Kidney epithelial cell (primary cell): ENCODE measurements at regions not wholly inside any gene's neighbourhood (a gene's known extent, or its start where the extent isn't known, plus 50 kb on each side); places are given as distances from the start of the nearest gene placed in this dataset.

Experiments used
- DNase-seq: peaks from one replicate; pipeline ENCODE4 v3.0.0-alpha.2; 2010; ENCODE audit warnings: low read depth
- H3K27me3 ChIP-seq: 2 replicates; pipeline ENCODE4 v1.6.0; 2011; ENCODE audit warnings: low read length; ENCODE audit not compliant: control insufficient read depth, insufficient read depth
- H3K36me3 ChIP-seq: 2 replicates; pipeline ENCODE4 v1.5.1; 2011; ENCODE audit warnings: low read length; ENCODE audit not compliant: control insufficient read depth, insufficient read depth
- H3K4me3 ChIP-seq: 2 replicates; pipeline ENCODE4 v1.5.1; 2011; ENCODE audit warnings: low read depth, mild to moderate bottlenecking, control low read depth, low read length
- TF ChIP-seq, protein P1 (sequence below): IDR thresholded peaks from 2 replicates; pipeline ENCODE4 v1.5.1; 2011; ENCODE audit warnings: mild to moderate bottlenecking, moderate library complexity, low read length, control low read depth, inconsistent platforms; ENCODE audit not compliant: insufficient read depth, poor library complexity, severe bottlenecking

DNA sequence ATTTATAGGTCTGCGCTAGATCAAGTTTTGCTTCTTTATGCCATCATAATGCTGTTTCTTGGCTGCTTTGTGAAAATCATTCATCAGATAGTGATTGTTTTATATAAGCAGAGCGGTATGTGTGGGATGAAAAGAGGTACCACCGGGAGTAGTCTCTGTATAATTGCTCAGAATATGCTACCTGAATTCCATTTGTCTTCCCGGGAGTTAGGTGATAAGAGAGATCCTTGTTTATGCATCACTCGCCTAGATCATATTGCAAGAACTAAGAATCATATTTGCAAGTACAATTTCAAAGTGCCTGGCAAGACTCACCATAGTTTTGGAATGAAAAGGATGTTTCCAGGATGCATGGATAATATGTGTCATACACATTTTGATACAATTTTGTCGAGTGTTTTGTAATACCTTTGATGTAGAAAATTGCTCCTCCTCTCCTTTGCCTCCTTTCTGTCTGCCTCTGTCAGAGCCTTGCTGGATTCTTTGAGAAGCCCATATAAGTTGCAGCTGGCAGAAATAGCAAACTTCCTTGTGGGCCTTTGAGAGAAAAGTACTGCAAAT is 1306.0 kb upstream of the SLC10A2 start:
- TF ChIP-seq, protein P1, sequence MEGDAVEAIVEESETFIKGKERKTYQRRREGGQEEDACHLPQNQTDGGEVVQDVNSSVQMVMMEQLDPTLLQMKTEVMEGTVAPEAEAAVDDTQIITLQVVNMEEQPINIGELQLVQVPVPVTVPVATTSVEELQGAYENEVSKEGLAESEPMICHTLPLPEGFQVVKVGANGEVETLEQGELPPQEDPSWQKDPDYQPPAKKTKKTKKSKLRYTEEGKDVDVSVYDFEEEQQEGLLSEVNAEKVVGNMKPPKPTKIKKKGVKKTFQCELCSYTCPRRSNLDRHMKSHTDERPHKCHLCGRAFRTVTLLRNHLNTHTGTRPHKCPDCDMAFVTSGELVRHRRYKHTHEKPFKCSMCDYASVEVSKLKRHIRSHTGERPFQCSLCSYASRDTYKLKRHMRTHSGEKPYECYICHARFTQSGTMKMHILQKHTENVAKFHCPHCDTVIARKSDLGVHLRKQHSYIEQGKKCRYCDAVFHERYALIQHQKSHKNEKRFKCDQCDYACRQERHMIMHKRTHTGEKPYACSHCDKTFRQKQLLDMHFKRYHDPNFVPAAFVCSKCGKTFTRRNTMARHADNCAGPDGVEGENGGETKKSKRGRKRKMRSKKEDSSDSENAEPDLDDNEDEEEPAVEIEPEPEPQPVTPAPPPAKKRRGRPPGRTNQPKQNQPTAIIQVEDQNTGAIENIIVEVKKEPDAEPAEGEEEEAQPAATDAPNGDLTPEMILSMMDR: no peak
- H3K36me3 ChIP-seq: no peaks in the 10 kb centered on the region
- no peak overlapping the region for H3K4me3 ChIP-seq
- no peak for DNase-seq
- H3K27me3 ChIP-seq: no peaks in the 10 kb centered on the region

DNA sequence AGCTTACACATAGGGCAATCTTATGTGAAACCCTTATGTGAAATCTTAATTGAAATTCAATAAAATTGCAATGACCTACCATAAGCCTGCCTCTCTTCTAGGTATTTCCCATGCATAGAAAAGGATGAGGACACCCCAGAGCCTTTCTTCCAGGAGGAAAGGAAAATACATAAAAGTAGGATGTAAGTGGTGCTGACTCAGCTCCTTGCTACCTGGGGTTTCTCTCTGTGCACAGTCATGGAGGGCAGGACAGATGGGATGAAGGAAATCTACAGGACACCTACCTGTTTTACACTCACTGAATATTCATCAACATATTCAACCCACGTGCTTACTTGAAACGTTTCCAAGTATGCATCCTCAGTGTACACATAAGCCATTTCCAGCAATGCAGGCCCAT is 1299.2 kb upstream of the SLC10A2 start:
- H3K27me3 ChIP-seq: no peaks in the 10 kb centered on the region
- TF ChIP-seq, protein P1: no peak
- H3K36me3 ChIP-seq: no peaks in the 10 kb centered on the region
- no peak overlapping the region for H3K4me3 ChIP-seq
- no peak for DNase-seq

DNA sequence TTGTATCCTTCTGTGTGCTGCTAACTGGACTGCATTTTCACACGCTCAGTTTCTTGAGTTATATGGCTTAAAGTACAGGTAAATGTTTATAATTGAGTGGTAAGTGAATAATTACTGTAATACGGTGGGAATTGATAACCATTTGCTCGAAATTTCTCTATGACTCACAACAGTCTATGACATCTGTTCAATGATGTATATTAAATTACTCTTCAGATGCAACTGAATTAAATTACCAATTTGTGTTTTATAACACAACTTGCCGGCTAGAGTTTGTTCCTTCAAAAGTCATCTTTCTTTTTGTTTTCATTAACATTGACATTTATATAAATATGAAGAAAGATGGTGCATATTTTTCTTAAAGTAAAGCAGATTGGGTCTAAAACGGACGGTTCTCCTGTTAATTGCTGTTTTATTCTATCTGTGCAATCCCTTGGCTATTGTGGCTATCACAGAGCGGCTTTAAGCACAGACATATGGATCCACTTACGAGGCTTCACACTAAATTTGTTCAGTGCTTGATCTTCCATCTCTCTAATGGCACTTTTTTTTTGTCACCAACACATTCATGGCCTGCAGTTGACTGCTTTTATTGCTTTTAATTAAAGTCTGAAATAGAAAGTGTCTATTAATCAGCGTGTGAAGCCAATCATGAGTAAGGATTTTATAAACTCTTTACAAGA is 1291.6 kb upstream of the SLC10A2 start:
- TF ChIP-seq, protein P1: no peak
- Histone ChIP-seq H3K4me3 (no peak overlapping the region), H3K36me3 (no peaks in the 10 kb centered on the region), H3K27me3 (no peaks in the 10 kb centered on the region)
- DNase-seq: no peak

DNA sequence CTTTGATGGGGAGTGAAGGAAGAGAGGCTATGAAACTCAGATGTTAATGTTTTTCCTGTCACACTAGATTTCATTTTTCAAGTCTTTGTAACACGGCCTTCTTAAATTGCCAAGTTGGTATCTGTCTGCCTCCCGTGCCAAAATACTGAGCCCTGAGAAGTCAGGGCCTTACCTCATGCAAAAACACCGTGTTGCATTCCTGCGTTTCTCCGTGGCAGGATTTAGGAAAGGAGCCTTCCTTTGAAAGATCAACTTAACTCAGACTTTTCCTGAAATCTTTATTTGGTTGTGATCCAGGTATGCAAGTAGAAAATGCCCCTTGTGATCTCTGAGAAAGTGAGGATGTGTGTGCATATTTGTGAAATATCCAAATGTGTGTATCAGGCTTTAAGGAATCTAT is 1291.0 kb upstream of the SLC10A2 start:
- H3K36me3 ChIP-seq: no peaks in the 10 kb centered on the region
- H3K27me3 ChIP-seq: no peaks in the 10 kb centered on the region
- H3K4me3 ChIP-seq: no peak overlapping the region
- TF ChIP-seq, protein P1: no peak
- DNase-seq: no peak

DNA sequence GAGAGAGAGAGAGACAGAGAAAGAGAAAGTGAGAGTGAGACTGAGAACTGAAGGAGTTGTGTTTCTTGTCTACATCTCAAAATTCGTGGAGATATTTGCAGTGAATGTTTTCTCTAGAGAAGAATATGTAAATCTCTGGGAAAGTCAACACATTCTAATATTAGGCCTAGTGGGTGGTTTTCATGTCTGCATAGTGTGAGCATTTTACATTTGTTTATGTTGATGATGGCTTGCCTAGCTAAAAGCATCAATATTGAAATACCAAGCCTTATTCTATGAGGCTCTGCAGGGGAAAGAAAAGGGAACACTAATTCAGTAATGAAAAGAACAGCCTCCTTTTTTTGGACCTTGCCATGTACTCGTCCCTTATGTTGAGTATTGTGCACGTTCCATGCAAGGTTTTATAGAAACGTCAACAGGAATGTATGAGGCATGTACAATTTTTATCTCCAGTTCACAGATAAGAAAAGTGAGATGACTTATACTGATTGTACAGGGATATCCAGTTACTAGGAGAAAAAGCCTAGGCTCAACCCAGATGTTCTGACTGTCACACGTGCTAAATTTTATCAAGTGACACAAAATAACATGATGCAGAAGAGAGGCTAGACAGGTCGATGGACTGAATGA is 1288.9 kb upstream of the SLC10A2 start:
- TF ChIP-seq, protein P1: no peak
- no peak for DNase-seq
- H3K36me3 ChIP-seq: no peaks in the 10 kb centered on the region

DNA sequence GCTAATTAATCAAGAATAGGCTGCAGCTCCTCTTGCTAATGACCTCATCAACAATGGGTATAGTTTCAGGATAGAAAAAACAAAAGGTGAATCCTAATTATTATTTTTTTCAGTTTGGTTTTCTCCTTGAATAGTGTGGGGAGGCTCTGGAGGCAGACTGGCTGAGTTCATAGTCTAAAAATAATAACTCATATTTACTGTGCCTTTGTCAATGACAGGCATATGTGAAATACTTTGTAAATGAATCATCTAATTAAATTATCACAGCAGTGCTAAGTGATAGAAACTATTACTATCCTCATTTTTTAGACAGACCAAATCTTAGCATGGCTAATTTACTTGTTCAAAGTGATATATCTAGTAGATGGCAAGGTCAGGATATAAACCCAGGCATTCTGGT is 1261.0 kb upstream of the SLC10A2 start:
- Histone ChIP-seq H3K4me3 (no peak overlapping the region), H3K36me3 (no peaks in the 10 kb centered on the region), H3K27me3 (no peaks in the 10 kb centered on the region)
- TF ChIP-seq, protein P1: no peak
- DNase-seq: no peak

More for the DNA sequence above, 1288.9 kb upstream of the SLC10A2 start:
- Histone ChIP-seq H3K27me3 (no peaks in the 10 kb centered on the region), H3K4me3 (no peak overlapping the region)
